Hepatocyte (in vitro differentiated cells): ENCODE measurements at regions not wholly inside any gene's neighbourhood (a gene's known extent, or its start where the extent isn't known, plus 50 kb on each side); places are given as distances from the start of the nearest gene placed in this dataset.

Source experiments
- DNase-seq: peaks from one replicate; pipeline ENCODE4 v3.0.0-alpha.2; 2016; ENCODE audit warnings: low spot score
- H2AFZ ChIP-seq: fragments of 200-600 bp; sonication (generic); 2 replicates; pipeline ENCODE4 v1.6.0; 2016; ENCODE audit warnings: antibody characterized with exemption, mild to moderate bottlenecking
- H3K27ac ChIP-seq: fragments of 200-600 bp; sonication (generic); 2 replicates; pipeline ENCODE4 v1.5.1; 2016; ENCODE audit warnings: mild to moderate bottlenecking
- H3K27me3 ChIP-seq: fragments of 200-600 bp; sonication (generic); 2 replicates; pipeline ENCODE4 v1.6.1; 2016
- H3K36me3 ChIP-seq: fragments of 200-600 bp; sonication (generic); replicated peaks from 2 replicates; pipeline ENCODE4 v1.5.1; 2016; ENCODE audit warnings: low read depth; ENCODE audit not compliant: insufficient read depth
- H3K4me1 ChIP-seq: fragments of 200-600 bp; sonication (generic); 2 replicates; pipeline ENCODE4 v1.5.1; 2016; ENCODE audit warnings: mild to moderate bottlenecking, moderate library complexity; ENCODE audit not compliant: insufficient read depth
- H3K4me2 ChIP-seq: fragments of 200-600 bp; sonication (generic); 2 replicates; pipeline ENCODE4 v1.6.0; 2016
- H3K4me3 ChIP-seq: fragments of 200-600 bp; sonication (generic); 2 replicates; pipeline ENCODE4 v1.5.1; 2016; ENCODE audit warnings: mild to moderate bottlenecking
- H3K79me2 ChIP-seq: fragments of 200-600 bp; sonication (generic); 2 replicates; pipeline ENCODE4 v1.6.0; 2017; ENCODE audit warnings: mild to moderate bottlenecking
- H3K9me2 ChIP-seq: fragments of 200-600 bp; sonication (generic); replicated peaks from 2 replicates; pipeline ENCODE4 v1.6.0; 2017; ENCODE audit warnings: mild to moderate bottlenecking; ENCODE audit not compliant: insufficient read depth
- H3K9me3 ChIP-seq: fragments of 200-600 bp; sonication (generic); 2 replicates; pipeline ENCODE4 v1.5.1; 2016; ENCODE audit warnings: low read depth, mild to moderate bottlenecking
- H4K20me1 ChIP-seq: fragments of 200-600 bp; sonication (generic); 2 replicates; pipeline ENCODE4 v1.6.0; 2016; ENCODE audit warnings: mild to moderate bottlenecking; ENCODE audit not compliant: insufficient read depth, poor library complexity, severe bottlenecking
- CTCF ChIP-seq: fragments of 200-600 bp; sonication (generic); IDR thresholded peaks from 2 replicates; pipeline ENCODE4 v1.5.1; 2016; ENCODE audit warnings: antibody characterized with exemption, mild to moderate bottlenecking; ENCODE audit not compliant: poor library complexity
- EZH2 ChIP-seq: fragments of 200-600 bp; sonication (generic); IDR thresholded peaks from 2 replicates; pipeline ENCODE4 v1.6.1; 2016; ENCODE audit warnings: antibody characterized with exemption, mild to moderate bottlenecking, borderline replicate concordance
- EZH2phosphoT487 ChIP-seq: fragments of 200-600 bp; sonication (generic); IDR thresholded peaks from one replicate; pipeline ENCODE4 v1.6.1; 2018; ENCODE audit warnings: antibody characterized with exemption, mild to moderate bottlenecking, low read depth, moderate library complexity; ENCODE audit not compliant: unreplicated experiment, severe bottlenecking
- WGBS: methylation state at CpG from one replicate; pipeline ENCODE4 v1.1.6; 2016; ENCODE audit warnings: low lambda C conversion rate; ENCODE audit errors: missing lambda C conversion rate; 5-methylcytosine and 5-hydroxymethylcytosine counted together

GRCh38 chr10:117886766-117887165 lies 160.0 kb downstream of the RAB11FIP2 start:
- no peak overlapping the region for H3K4me3 ChIP-seq
- no peaks in the 10 kb centered on the region for H3K9me2 ChIP-seq
- 88% methylated on average over 7 of the region's 7 CpGs for WGBS
- H2AFZ ChIP-seq: no peak overlapping the region
- H3K27ac ChIP-seq: no peak overlapping the region
- H3K27me3 ChIP-seq: no peaks in the 10 kb centered on the region
- H3K4me2 ChIP-seq: no peak overlapping the region
- H3K79me2 ChIP-seq: no peaks in the 10 kb centered on the region
- H3K4me1 ChIP-seq: no peaks in the 10 kb centered on the region
- no peaks in the 10 kb centered on the region for H3K36me3 ChIP-seq
- no peaks in the 10 kb centered on the region for H3K9me3 ChIP-seq
- TF ChIP-seq EZH2: no peak
- no peak for TF ChIP-seq EZH2phosphoT487
- TF ChIP-seq CTCF: no peak
- DNase-seq: no peak
- no peaks in the 10 kb centered on the region for H4K20me1 ChIP-seq

- DNase-seq: no peak
- Histone ChIP-seq H3K9me2 (no peaks in the 10 kb centered on the region), H3K36me3 (no peaks in the 10 kb centered on the region), H3K27me3 (no peaks in the 10 kb centered on the region), H2AFZ (no peak overlapping the region), H3K9me3 (no peaks in the 10 kb centered on the region), H4K20me1 (no peaks in the 10 kb centered on the region), H3K4me2 (no peak overlapping the region), H3K27ac (no peak overlapping the region), H3K4me3 (no peak overlapping the region), H3K4me1 (peaks cover 5% of the 10 kb centered on the region), H3K79me2 (no peaks in the 10 kb centered on the region)
- TF ChIP-seq EZH2: no peak
- no peak for TF ChIP-seq EZH2phosphoT487
- no peak for TF ChIP-seq CTCF
- 90% methylated on average over 4 of the region's 4 CpGs for WGBS
These were observed 157.1 kb downstream of the RAB11FIP2 start for GRCh38 chr10:117889664-117890063.

- no peaks in the 10 kb centered on the region for H3K9me3 ChIP-seq
- H3K36me3 ChIP-seq: no peaks in the 10 kb centered on the region
- no peak overlapping the region for H2AFZ ChIP-seq
- H4K20me1 ChIP-seq: no peaks in the 10 kb centered on the region
- H3K27ac ChIP-seq: no peak overlapping the region
- DNase-seq: no peak
- no peak overlapping the region for H3K4me3 ChIP-seq
- TF ChIP-seq CTCF: no peak
- no peak for TF ChIP-seq EZH2
- H3K4me1 ChIP-seq: peaks cover 5% of the 10 kb centered on the region
- 80% methylated on average over 2 of the region's 2 CpGs for WGBS
- no peaks in the 10 kb centered on the region for H3K79me2 ChIP-seq
- H3K9me2 ChIP-seq: no peaks in the 10 kb centered on the region
- H3K27me3 ChIP-seq: no peaks in the 10 kb centered on the region
- no peak overlapping the region for H3K4me2 ChIP-seq
These were observed 154.0 kb downstream of the RAB11FIP2 start for GRCh38 chr10:117892681-117893220.

- H4K20me1 ChIP-seq: no peaks in the 10 kb centered on the region
- no peak overlapping the region for H3K27ac ChIP-seq
- no peaks in the 10 kb centered on the region for H3K27me3 ChIP-seq
- H3K79me2 ChIP-seq: no peaks in the 10 kb centered on the region
- no peaks in the 10 kb centered on the region for H3K36me3 ChIP-seq
- H3K9me3 ChIP-seq: no peaks in the 10 kb centered on the region
- no peak overlapping the region for H2AFZ ChIP-seq
- DNase-seq: no peak
- no peaks in the 10 kb centered on the region for H3K9me2 ChIP-seq
- H3K4me3 ChIP-seq: no peak overlapping the region
- H3K4me1 ChIP-seq: peaks cover 5% of the 10 kb centered on the region
- TF ChIP-seq EZH2: no peak
- no peak for TF ChIP-seq CTCF
- TF ChIP-seq EZH2phosphoT487: no peak
- 64% methylated on average over 3 of the region's 3 CpGs for WGBS
- H3K4me2 ChIP-seq: no peak overlapping the region
These were observed 152.4 kb downstream of the RAB11FIP2 start for GRCh38 chr10:117894339-117894738.
